GM19023 (cell line): ENCODE measurements at regions not wholly inside any gene's neighbourhood (a gene's known extent, or its start where the extent isn't known, plus 50 kb on each side); places are given as distances from the start of the nearest gene placed in this dataset.
"Not testable (repeated sequence)": the region's sequence is repeated elsewhere in the genome, so short reads cannot be mapped to it uniquely, and the experiment has no call there.

Source experiments
- ATAC-seq: cut with Tn5 transposase; IDR thresholded peaks from one replicate; pipeline ENCODE4 v1.9.1; 2021; ENCODE audit warnings: mild to moderate bottlenecking, moderate library complexity; ENCODE audit not compliant: unreplicated experiment

GRCh38 chr2:237240252-237240651, 154.6 kb downstream of the COPS8 start:
- no peak for ATAC-seq

DNA sequence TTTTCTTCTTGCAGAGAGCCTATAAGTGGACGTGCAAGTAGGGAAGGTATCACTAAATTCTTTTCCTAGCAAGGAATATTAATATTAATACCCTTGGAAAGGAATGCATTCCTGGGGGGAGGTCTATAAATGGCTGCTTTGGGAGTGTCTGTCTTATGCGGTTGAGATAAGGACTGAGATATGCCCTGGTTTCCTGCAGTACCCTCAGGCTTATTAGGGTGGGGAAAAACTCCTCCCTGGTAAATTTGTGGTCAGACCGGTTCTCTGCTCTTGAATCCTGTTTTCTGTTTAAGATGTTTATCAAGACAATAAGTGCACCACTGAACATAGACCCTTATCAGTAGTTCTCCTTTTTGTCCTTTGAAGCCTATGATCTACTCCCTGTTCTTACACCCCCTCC, 155.2 kb downstream of the COPS8 start:
- not testable (repeated sequence) for ATAC-seq

GRCh38 chr2:237242091-237242536, 156.4 kb downstream of the COPS8 start:
- no peak for ATAC-seq

GRCh38 chr2:237243487-237243886, 157.8 kb downstream of the COPS8 start:
- no peak for ATAC-seq

DNA sequence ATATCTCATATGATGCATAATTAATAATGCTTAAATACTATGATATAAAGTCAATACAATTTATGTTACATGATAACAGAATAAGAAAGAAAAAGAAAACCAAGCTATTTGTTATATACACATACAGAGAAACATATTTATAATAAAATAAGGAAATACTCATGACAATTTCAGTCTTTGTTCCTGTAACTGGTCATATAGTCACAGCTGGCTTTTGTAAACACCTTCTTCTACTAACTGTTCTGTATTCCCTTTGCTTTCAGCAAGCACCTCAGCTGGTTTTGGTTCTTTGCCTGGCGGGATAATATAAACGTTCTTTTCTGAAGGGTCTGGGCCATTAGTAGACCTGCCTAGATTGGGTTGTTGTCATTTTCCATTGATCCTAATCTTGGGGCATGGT, 158.5 kb downstream of the COPS8 start:
- ATAC-seq: no peak

GRCh38 chr2:237244976-237245646, 159.4 kb downstream of the COPS8 start:
- no peak for ATAC-seq

DNA sequence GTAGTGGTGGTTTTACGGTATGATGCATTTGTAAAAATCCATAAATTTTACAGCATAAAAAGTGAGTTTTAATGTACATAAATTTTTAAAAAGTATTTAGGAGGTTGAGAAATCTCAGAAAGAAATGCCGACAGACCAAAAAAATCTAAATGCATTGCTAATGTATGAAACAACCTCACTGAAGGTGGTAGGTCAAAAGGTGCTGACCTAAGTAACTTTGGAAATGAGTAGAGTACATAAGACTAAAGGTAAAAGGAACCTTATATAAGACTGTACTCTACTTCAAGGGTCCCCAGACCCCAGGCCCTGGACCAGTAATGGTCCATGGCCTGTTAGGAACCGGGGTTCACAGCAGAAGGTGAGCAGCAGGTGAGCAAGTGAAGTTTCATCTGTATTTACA, 163.4 kb downstream of the COL6A3 start:
- ATAC-seq: no peak

- no peak for ATAC-seq
These were observed 162.0 kb downstream of the COL6A3 start for GRCh38 chr2:237251986-237252385.

- no peak for ATAC-seq
These were observed 160.8 kb downstream of the COL6A3 start for GRCh38 chr2:237253046-237253702.

GRCh38 chr2:237254369-237254861, 159.5 kb downstream of the COL6A3 start:
- no peak for ATAC-seq

- ATAC-seq: no peak
These were observed 158.9 kb downstream of the COL6A3 start for GRCh38 chr2:237254911-237255578.

GRCh38 chr2:237256887-237257286, 157.1 kb downstream of the COL6A3 start:
- ATAC-seq: no peak

- ATAC-seq: no peak
These were observed 156.5 kb downstream of the COL6A3 start for GRCh38 chr2:237257471-237257951.

DNA sequence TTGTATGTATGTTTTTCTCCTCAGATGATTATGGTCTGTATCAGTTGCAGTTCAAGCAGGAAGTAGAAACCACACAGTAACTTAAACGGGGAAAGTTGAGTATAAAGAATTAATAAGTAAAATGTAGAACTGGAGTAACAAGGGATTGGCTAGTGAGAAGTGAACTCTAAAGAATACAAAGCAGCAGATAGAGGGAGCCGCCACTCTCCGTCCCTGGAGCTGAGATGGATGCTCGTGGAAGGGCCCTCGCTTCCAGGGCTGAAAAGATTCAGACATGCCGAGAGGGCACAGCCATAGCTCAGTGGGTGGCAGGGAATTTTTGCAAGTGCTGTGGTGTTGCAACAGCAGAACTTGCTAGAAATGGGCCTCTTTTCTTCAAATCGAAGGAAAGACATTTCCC, 155.8 kb downstream of the COL6A3 start:
- ATAC-seq: no peak

DNA sequence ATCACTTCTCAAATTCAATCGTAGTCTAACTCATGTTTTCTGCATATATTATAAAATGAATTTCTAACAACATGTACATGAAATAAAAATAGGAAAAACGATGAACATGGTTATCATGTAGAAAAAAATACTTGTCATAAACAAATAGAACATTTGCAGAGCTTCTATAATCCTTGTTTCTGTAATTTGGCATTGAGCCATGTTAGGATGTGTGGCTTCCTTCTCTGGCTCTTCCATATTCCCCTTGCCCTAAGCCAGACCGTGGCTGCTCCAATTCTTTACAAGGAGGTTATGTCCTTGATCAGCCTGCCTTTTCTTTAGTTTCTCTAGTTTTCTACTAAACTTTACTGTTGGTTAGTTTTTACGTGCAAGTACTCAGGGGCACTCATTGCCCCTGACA, 155.3 kb downstream of the COL6A3 start:
- ATAC-seq: no peak

DNA sequence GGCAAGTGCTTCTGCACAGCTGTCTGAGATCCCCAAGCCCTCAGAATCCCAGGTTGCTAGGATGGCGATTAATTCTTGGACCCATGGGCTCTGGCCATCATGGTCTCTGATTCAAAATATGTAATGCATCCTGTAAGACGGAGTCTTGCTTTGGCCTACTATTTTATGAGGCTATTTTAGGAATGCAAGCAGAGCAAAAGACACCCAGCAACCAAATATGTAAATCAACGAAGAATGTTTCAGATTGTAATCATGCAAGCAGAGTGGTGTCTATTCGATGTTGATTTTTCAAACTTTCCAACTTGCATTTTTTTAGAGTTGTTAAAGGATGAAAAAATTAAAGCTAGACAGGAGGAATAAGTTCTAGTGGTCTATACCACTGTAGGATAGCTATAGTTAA, 154.8 kb downstream of the COL6A3 start:
- ATAC-seq: no peak

- no peak for ATAC-seq
These were observed 153.8 kb downstream of the COL6A3 start for GRCh38 chr2:237260039-237260620.

GRCh38 chr2:237260686-237261085, 153.3 kb downstream of the COL6A3 start:
- ATAC-seq: no peak

DNA sequence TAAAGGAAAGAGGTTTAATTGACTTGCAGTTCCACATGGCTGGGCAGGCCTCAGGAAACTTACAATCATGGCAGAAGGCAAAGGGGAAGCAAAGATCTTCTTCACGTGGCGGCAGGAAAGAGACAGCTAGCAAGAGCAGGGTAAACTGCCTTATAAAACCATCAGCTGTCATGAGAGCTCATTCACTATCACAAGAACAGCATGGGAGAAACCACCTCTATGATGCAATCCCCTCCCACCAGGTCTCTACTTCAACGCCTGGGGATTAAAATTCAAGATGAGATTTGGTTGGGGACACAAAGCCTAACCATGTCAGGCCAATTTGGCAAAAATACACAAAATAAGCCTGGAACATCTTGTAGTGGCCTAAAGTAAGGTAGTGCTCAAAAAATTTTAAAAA, 152.6 kb downstream of the COL6A3 start:
- no peak for ATAC-seq

DNA sequence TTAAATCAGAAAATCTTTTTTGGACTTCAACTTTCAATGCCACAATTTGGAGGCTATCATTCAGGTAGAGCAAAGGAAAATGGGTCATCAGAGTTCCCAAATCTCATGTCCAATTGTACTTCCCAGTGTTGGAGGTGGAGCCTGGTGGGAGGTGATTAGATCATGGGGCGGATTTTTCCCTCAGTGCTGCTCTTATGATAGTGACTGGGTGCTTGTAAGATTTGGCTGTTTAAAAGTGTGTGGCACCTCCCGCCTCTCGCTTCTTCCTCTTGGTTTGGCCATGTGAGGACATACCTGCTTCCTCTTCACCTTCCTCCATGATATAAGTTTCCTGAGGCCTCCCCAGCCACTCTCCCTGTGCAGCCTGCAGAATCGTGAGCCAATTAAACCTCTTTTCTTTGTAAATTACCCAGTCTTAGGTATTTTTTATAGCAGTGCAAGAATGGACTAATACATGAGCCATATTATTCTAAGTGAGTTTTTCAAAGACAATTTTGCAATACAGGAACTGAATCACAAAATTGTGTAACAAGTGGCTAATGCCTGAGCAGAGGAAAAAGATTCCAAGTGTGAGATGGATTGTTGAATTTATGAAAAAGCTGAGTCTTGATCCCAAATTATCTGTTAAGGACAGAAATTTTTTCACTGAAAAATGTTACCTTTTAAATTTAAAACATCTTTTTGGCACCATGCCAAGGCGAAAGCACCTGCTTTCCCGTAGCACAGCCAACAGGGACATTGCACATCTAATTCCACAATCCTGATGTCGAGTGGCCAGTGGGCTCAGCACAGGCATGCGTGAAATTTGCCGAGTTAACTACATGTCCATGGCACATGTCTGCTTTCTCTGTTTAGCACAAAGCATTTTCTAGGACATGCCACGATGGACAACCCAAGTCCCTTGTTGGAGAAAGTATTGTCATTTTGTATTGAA, 150.9 kb downstream of the COL6A3 start:
- ATAC-seq: no peak
